H9 (cell line): ENCODE measurements at regions not wholly inside any gene's neighbourhood (a gene's known extent, or its start where the extent isn't known, plus 50 kb on each side); places are given as distances from the start of the nearest gene placed in this dataset.

Source experiments
- DNase-seq: peaks from one replicate; pipeline ENCODE4 v3.0.0-alpha.2; 2017
- H2AFZ ChIP-seq: one replicate; pipeline ENCODE4 v1.6.1; 2013; ENCODE audit warnings: mild to moderate bottlenecking, low read length, control low read depth, moderate library complexity
- H2AK5ac ChIP-seq: 2 replicates; pipeline ENCODE4 v1.6.1; 2013; ENCODE audit warnings: low read length, control low read depth, mixed read lengths; ENCODE audit not compliant: insufficient read length
- H2BK120ac ChIP-seq: one replicate; pipeline ENCODE4 v1.6.1; 2013; ENCODE audit warnings: low read depth, mild to moderate bottlenecking, low read length, control low read depth, inconsistent platforms; ENCODE audit not compliant: poor library complexity, severe bottlenecking
- H2BK12ac ChIP-seq: 2 replicates; pipeline ENCODE4 v1.6.1; 2013; ENCODE audit warnings: low read length, control low read depth, mixed read lengths, low read depth; ENCODE audit not compliant: insufficient read length
- H2BK15ac ChIP-seq: 2 replicates; pipeline ENCODE4 v1.6.1; 2013; ENCODE audit warnings: low read depth, low read length, control low read depth
- H2BK20ac ChIP-seq: one replicate; pipeline ENCODE4 v1.6.1; 2013; ENCODE audit warnings: low read depth, mild to moderate bottlenecking, low read length, control low read depth, inconsistent platforms; ENCODE audit not compliant: poor library complexity, severe bottlenecking
- H2BK5ac ChIP-seq: 2 replicates; pipeline ENCODE4 v1.6.1; 2013; ENCODE audit warnings: low read length, control low read depth, mixed read lengths; ENCODE audit not compliant: insufficient read length
- H3K14ac ChIP-seq: 2 replicates; pipeline ENCODE4 v1.6.1; 2013; ENCODE audit warnings: low read length, control low read depth; ENCODE audit not compliant: insufficient read depth
- H3K18ac ChIP-seq: 2 replicates; pipeline ENCODE4 v1.6.1; 2013; ENCODE audit warnings: low read depth, mild to moderate bottlenecking, mixed read lengths, low read length, control low read depth; ENCODE audit not compliant: insufficient read length
- H3K23ac ChIP-seq: 2 replicates; pipeline ENCODE4 v1.6.1; 2013; ENCODE audit warnings: low read length, control low read depth, mixed read lengths, low read depth; ENCODE audit not compliant: insufficient read length
- H3K23me2 ChIP-seq: 2 replicates; pipeline ENCODE4 v1.6.1; 2013; ENCODE audit warnings: low read depth, mild to moderate bottlenecking, mixed read lengths, low read length, control low read depth; ENCODE audit not compliant: insufficient read length, poor library complexity, severe bottlenecking
- H3K27ac ChIP-seq: 2 replicates; pipeline ENCODE4 v1.5.1; 2013; ENCODE audit warnings: low read length, control low read depth, mixed read lengths, low read depth; ENCODE audit not compliant: insufficient read length
- H3K27me3 ChIP-seq: 2 replicates; pipeline ENCODE4 v1.6.1; 2013; ENCODE audit warnings: low read length, control low read depth, inconsistent platforms; ENCODE audit not compliant: insufficient read depth
- H3K4ac ChIP-seq: 2 replicates; pipeline ENCODE4 v1.6.1; 2013; ENCODE audit warnings: low read depth, mild to moderate bottlenecking, control low read depth, inconsistent platforms, low read length, moderate library complexity
- H3K4me1 ChIP-seq: 2 replicates; pipeline ENCODE4 v1.6.1; 2013; ENCODE audit warnings: low read length, control low read depth, inconsistent platforms; ENCODE audit not compliant: insufficient read depth
- H3K4me2 ChIP-seq: 2 replicates; pipeline ENCODE4 v1.6.1; 2013; ENCODE audit warnings: low read length, control low read depth, mixed read lengths; ENCODE audit not compliant: insufficient read length, insufficient read depth
- H3K56ac ChIP-seq: 2 replicates; pipeline ENCODE4 v1.6.1; 2013; ENCODE audit warnings: low read depth, mild to moderate bottlenecking, mixed read lengths, low read length, control low read depth; ENCODE audit not compliant: insufficient read length
- H3K79me1 ChIP-seq: 2 replicates; pipeline ENCODE4 v1.6.1; 2013; ENCODE audit warnings: low read depth, mild to moderate bottlenecking, moderate library complexity, low read length, control low read depth, inconsistent platforms; ENCODE audit not compliant: insufficient read depth, poor library complexity, severe bottlenecking
- H3K79me2 ChIP-seq: 2 replicates; pipeline ENCODE4 v1.6.1; 2013; ENCODE audit warnings: low read length, control low read depth, inconsistent platforms; ENCODE audit not compliant: insufficient read depth
- H3K9ac ChIP-seq: 2 replicates; pipeline ENCODE4 v1.6.1; 2013; ENCODE audit warnings: low read length, control low read depth, mixed read lengths; ENCODE audit not compliant: insufficient read length; ENCODE audit errors: extremely low read depth
- H3K9me3 ChIP-seq: one replicate; pipeline ENCODE4 v1.6.1; 2013; ENCODE audit warnings: low read depth, low read length, inconsistent platforms; ENCODE audit not compliant: control insufficient read depth
- H3T11ph ChIP-seq: one replicate; pipeline ENCODE4 v1.6.1; 2013; ENCODE audit warnings: mild to moderate bottlenecking, low read length, control low read depth, inconsistent platforms
- H4K20me1 ChIP-seq: one replicate; pipeline ENCODE4 v1.6.1; 2013; ENCODE audit not compliant: control insufficient read depth, insufficient read length, insufficient read depth
- H4K5ac ChIP-seq: 2 replicates; pipeline ENCODE4 v1.6.1; 2013; ENCODE audit warnings: low read depth, mild to moderate bottlenecking, mixed read lengths, low read length, control low read depth; ENCODE audit not compliant: insufficient read length
- H4K8ac ChIP-seq: replicated peaks from 2 replicates; pipeline ENCODE4 v1.6.1; 2013; ENCODE audit warnings: low read length, control low read depth, mixed read lengths, low read depth; ENCODE audit not compliant: insufficient read length
- H4K91ac ChIP-seq: 2 replicates; pipeline ENCODE4 v1.6.1; 2013; ENCODE audit warnings: low read depth, mild to moderate bottlenecking, moderate library complexity, mixed read lengths, low read length, control low read depth; ENCODE audit not compliant: insufficient read length
- H3K27ac Mint-ChIP-seq, 3 experiments: 2 replicates in 2 of 3; 3 replicates in 1 of 3; pipeline ENCODE4 v1.8.0; 2020 to 2021; ENCODE audit warnings: mixed read lengths in 3 of 3, mild to moderate bottlenecking in 1 of 3, moderate library complexity in 1 of 3
- H3K27me3 Mint-ChIP-seq: 2 replicates; pipeline ENCODE4 v1.8.0; 2021; ENCODE audit warnings: low read depth, mild to moderate bottlenecking, moderate library complexity, mixed read lengths
- H3K36me3 Mint-ChIP-seq, 3 experiments: 2 replicates in 2 of 3; 3 replicates in 1 of 3; pipeline ENCODE4 v1.8.0; 2020 to 2021; ENCODE audit warnings: low read depth in 3 of 3, mixed read lengths in 3 of 3; ENCODE audit not compliant: insufficient read depth in 1 of 3
- H3K4me1 Mint-ChIP-seq, 2 experiments: 2 replicates each; pipeline ENCODE4 v1.8.0; 2020; ENCODE audit warnings: mixed read lengths in 2 of 2
- H3K4me3 Mint-ChIP-seq, 2 experiments: 2 replicates in 1 of 2; 3 replicates in 1 of 2; pipeline ENCODE4 v1.8.0; 2020 to 2021; ENCODE audit warnings: mild to moderate bottlenecking in 2 of 2, mixed read lengths in 2 of 2, moderate library complexity in 1 of 2
- H3K9me3 Mint-ChIP-seq, 2 experiments: 2 replicates in 1 of 2; 3 replicates in 1 of 2; pipeline ENCODE4 v1.8.0; 2020; ENCODE audit warnings: mild to moderate bottlenecking in 2 of 2, mixed read lengths in 2 of 2, moderate library complexity in 1 of 2
- CTCF ChIP-seq: fragments of 200-600 bp; sonication (generic); conservative IDR thresholded peaks from 3 replicates; pipeline ENCODE4 v1.8.0; 2021; ENCODE audit warnings: antibody characterized with exemption, mild to moderate bottlenecking
- WGBS: extraction: QIAGEN DNeasy Blood & Tissue Kit; methylation state at CpG from one replicate; pipeline ENCODE4 v1.1.7; 2013; ENCODE audit warnings: missing lambda C conversion rate, low lambda C conversion rate, mixed read lengths; ENCODE audit not compliant: insufficient read length; ENCODE audit errors: extremely low coverage; 5-methylcytosine and 5-hydroxymethylcytosine counted together

DNA sequence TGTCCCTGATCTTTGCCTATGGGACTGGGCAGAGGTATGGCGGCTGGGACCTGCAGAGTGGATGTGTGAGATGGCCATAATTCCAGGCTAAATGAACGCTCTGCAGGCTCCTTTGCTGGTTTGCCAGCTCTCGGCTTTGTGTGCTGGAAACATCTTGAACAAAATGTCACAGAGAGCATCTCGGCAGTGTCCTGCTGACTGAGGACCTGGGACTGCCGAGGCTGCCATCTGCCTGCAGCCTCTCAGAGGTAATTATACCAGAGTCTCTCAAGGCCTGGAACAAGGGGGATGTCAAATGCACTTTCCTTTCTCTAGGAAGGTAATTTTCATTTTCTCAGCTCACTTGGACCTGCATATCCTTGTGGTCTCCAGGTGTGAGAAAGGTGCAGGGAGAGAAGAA, 354.2 kb downstream of the PDCD6IP start:
- TF ChIP-seq CTCF, result no peak
- Histone ChIP-seq H3K14ac (no peak overlapping the region), H3K9me3 (no peaks in the 10 kb centered on the region), H3K27me3 (no peaks in the 10 kb centered on the region), H3K23me2 (no peaks in the 10 kb centered on the region), H3K79me1 (no peaks in the 10 kb centered on the region), H3K18ac (no peak overlapping the region), H2AFZ (no peak overlapping the region), H3K9ac (no peak overlapping the region), H2BK15ac (no peak overlapping the region), H3K79me2 (no peaks in the 10 kb centered on the region), H3K56ac (no peak overlapping the region), H4K20me1 (no peaks in the 10 kb centered on the region), H3K4me1 (no peaks in the 10 kb centered on the region; the same call in 1 of the 2 replicates), H3T11ph (no peak overlapping the region), H3K23ac (no peak overlapping the region), H3K4ac (no peak overlapping the region), H4K91ac (no peak overlapping the region), H2BK120ac (no peak overlapping the region), H4K5ac (no peak overlapping the region), H2BK5ac (no peak overlapping the region), H2AK5ac (no peak overlapping the region), H3K27ac (no peak overlapping the region), H4K8ac (no peak overlapping the region), H2BK12ac (no peak overlapping the region), H2BK20ac (no peak overlapping the region), H3K4me2 (no peak overlapping the region)
- no CpG with 5 or more reads among the region's 5 CpGs for WGBS
- Mint-ChIP-seq H3K27me3 (no peaks in the 10 kb centered on the region), H3K27ac (no peak overlapping the region), H3K4me1 (peaks cover 3 to 6% of the 10 kb centered on the region in 2 experiments; a peak in 3 of 4 replicates), H3K4me3 (no peak overlapping the region), H3K9me3 (no peaks in the 10 kb centered on the region), H3K36me3 (no peaks in the 10 kb centered on the region)
- DNase-seq, result no peak
